A549 (cell line): ENCODE measurements at regions not wholly inside any gene's neighbourhood (a gene's known extent, or its start where the extent isn't known, plus 50 kb on each side); places are given as distances from the start of the nearest gene placed in this dataset.

Source experiments
- CEBPB ChIP-seq, 2 experiments: fragments of >200 bp in 1 of 2; sonication (Bioruptor Twin) in 1 of 2; formaldehyde crosslinking in 1 of 2; IDR thresholded peaks; 2 replicates each; pipeline ENCODE4 v1.6.1; 2012 to 2016
- CHD2 ChIP-seq: fragments of 150-350 bp; IDR thresholded peaks from 2 replicates; pipeline ENCODE4 v1.6.1; 2014; ENCODE audit warnings: low read length; ENCODE audit not compliant: partially characterized antibody
- CHD4 ChIP-seq: fragments of 200-600 bp; sonication (generic); IDR thresholded peaks from 2 replicates; pipeline ENCODE4 v1.6.1; 2016; ENCODE audit warnings: antibody characterized with exemption, mild to moderate bottlenecking, borderline replicate concordance
- CTCF ChIP-seq: fragments of >200 bp; sonication (Bioruptor Twin); formaldehyde crosslinking; IDR thresholded peaks from 3 replicates; pipeline ENCODE4 v1.5.1; 2016
- EP300 ChIP-seq, 2 experiments: fragments of >200 bp; sonication (Bioruptor Twin); formaldehyde crosslinking; IDR thresholded peaks; 2 replicates in 1 of 2; 3 replicates in 1 of 2; pipeline ENCODE4 v1.6.1; 2016 to 2017
- POLR2A ChIP-seq: IDR thresholded peaks from 2 replicates; pipeline ENCODE4 v1.6.1; 2012; ENCODE audit warnings: mild to moderate bottlenecking, low read length
- RFX5 ChIP-seq: fragments of 450-650 bp; IDR thresholded peaks from 2 replicates; pipeline ENCODE4 v1.7.1; 2014; ENCODE audit warnings: antibody characterized with exemption, mild to moderate bottlenecking, moderate library complexity

DNA sequence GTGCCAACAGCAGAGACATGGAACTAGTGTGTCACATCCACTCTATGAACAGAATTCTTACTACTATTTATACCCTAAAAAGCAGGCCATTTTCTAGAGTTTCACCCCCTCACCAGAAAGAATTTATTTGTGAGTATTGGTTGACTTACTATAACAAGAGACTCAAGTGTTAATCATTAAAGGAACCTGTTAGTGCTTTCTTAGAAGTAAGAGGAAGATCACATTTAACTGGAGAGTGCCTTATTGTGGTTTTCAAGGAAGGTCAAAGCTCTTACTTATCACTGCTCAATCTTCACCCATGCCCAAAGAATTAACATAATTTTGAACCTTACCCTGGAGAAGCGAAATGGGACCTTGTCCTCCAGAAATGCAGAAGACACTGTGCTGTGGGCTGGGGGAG is 169.3 kb upstream of the PRSS1 start:
- TF ChIP-seq CHD4 (no peak), CHD2 (no peak), POLR2A (no peak), CEBPB (IDR thresholded peaks at IDR 0.05) (no peak), CTCF (no peak), RFX5 (no peak), EP300 (IDR thresholded peaks at IDR 0.05) (no peak)
